GM18511 (cell line): ENCODE measurements at regions not wholly inside any gene's neighbourhood (a gene's known extent, or its start where the extent isn't known, plus 50 kb on each side); places are given as distances from the start of the nearest gene placed in this dataset.

Source experiments
- ATAC-seq: cut with Tn5 transposase; IDR thresholded peaks from one replicate; pipeline ENCODE4 v1.9.1; 2021; ENCODE audit warnings: mild to moderate bottlenecking, moderate library complexity; ENCODE audit not compliant: unreplicated experiment

DNA sequence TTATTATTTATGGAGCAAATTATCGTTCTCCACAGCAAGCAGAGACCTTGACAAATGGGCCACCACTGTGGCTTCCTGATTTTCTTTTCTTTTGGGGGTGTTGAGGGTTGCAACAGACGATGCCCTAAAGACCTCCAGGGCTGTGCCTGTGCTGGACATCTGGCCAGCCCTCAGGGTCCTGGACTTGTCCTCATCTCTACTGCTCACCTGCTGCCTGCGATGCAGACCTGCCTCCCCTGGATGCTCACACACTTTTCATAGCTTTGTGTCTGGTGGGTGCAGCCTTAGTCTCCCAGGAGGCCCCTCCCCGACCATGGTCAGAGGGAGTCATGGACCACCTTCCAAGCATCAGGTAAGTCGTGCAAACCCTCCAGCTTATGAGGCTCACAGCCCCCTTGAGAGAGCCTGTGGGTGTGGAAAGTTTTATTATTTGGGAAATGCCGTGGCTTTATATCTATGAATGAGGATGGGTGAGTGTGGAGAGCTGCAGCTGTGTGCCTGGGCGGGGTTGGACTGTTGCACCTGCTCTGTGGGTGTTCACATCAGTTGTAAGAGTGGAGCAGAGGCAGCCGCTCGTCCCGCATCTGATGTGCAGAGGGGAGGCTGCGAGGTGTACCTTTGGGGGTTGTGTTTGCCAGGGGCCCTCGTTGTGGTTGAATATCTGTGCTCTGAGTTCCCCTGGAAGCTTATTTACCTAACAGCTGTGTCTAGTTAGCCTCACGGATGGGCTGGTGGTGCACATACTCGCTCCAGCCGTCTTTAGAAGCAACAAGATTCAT is 126.3 kb upstream of the IRX4 start:
- ATAC-seq: no peak

- ATAC-seq: no peak
Measured at GRCh38 chr5:2007878-2008501, 125.3 kb upstream of the IRX4 start.

GRCh38 chr5:2007496-2007877 is 124.8 kb upstream of the IRX4 start:
- ATAC-seq: no peak

GRCh38 chr5:2006971-2007291 is 124.2 kb upstream of the IRX4 start:
- ATAC-seq: no peak

GRCh38 chr5:2006193-2006970 is 123.7 kb upstream of the IRX4 start:
- no peak for ATAC-seq

DNA sequence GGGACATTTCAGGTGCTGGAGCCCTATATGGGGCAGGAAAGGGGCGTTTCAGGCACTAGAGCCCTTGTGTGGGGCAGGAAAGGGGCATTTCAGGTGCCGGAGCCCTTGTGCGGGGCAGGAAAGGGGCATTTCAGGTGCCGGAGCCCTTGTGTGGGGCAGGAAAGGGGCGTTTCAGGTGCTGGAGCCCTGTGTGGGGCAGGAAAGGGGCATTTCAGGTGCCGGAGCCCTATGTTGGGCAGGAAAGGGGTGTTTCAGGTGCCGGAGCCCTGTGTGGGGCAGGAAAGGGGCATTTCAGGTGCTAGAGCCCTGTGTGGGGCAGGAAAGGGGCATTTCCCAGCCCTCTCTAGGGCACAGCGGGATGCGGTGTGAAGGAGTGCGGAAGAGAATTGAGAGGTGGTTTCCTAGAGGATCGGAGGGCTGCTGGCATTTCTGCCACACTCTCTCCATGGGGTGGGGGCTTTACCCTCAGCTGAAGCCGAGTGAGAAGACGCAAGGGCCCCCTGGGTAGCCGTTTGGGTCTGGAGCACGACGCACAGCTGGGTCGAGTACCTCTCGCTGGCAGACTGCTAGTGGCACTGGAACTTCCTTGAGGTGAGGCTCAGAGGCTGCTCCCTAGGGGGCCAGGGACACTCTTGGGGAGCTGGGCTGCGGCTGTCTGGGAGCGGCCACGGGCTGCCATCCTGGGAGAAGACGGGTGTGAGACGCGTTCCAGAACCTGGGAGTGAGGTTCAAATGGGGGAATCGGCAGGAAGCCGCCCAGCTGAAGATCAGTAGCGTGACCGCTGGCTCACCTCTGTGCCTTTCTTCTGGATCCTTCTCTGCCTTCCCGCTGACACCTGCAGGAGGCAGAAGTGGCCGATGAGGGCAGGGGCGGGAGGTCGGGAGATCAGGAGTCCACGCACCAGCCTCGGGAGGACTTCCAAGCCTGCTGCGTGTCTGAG is 122.6 kb upstream of the IRX4 start:
- ATAC-seq: no peak

DNA sequence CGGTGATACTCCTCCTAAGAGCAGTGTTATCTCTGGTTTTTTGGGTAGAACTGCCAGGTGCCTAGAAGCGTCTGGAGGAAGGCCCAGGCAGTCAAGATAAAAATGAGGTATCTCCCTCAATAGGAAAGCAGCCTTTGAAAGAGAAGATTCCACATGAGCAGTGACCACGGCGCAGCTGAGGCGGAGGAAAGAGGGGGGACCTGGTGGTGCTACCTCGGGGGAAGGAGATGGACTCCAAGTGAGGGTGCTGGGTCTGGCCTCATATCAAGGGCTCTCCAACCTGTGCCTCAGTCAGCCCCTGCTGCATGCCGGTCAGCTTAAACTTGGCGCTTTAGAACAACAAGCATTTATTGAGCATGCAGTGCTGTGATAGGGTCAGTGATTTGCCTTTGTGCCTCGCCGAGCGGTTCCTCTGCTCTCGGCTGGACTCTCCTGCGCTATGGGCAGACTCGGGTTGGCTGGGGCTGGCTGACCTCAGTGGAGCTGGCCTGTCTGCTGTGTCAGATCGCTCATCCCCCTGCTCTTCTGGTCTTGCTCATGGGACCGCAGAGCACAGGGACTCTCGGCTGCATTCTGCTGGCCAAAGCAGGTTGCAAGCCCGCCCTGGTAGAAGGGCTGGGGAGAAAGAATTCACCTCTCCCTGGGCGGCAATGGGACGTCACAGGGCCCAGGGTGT is 121.1 kb upstream of the IRX4 start:
- ATAC-seq: no peak

DNA sequence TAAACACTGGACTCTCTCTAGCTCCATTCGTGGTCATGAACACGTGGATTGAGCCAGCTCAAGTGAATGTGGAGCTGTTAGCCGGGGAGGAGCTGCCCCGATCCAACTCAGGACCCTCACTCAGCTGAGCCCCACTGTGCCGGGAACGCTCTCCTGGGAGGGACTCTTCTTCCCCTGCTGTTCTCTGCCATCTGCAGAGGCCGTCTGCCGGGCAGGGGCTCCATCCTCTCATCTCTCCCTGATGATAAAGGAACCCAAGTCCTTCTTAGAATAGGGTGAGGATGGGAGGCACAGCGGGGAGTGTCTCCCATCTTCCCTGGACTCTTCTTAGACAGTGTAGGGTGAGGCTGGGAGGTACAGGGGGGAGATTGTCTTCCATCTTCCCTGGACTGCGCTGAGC is 120.5 kb upstream of the IRX4 start:
- no peak for ATAC-seq

- ATAC-seq: no peak
Measured at GRCh38 chr5:2001300-2001699, 118.6 kb upstream of the IRX4 start.

DNA sequence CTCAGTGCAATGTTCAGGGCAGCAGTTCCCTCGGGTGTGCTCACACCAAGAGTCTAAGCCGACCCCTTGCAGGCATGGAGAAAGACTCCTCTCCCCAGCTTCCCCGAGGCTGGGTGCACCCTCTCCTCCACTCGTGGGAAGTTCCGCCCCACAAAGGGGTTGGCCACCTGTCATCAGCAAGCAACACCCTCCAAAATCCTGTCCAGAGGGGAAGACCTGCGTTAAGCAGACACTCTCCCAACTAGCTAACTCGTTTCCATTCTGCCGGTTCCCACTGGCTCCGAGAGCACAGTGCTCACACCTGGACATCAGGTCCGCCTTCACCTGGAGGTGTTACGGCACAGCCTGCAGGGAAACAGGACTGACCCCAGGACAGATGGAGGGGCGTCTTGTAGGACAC is 117.9 kb upstream of the IRX4 start:
- ATAC-seq: no peak

DNA sequence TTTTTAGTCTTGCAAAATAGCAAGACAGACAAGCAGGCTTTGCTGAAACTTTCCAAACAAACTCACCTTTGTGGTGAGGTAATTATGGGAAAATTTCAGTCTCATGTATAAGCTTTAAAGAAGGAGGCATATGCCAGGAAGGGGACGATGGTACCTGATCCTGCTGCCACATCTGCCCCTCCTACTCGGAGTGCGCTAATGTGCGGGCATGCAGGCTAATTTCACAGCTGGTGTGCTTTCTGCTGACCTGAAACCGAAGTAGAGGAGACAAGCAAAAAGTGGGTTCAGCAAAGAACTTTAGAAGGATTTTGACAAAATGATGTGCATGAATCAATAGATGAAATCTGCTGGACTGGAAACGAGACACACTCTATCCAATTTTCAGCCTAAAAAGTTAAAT is 117.1 kb upstream of the IRX4 start:
- ATAC-seq: no peak

GRCh38 chr5:1998716-1999317 is 116.1 kb upstream of the IRX4 start:
- no peak for ATAC-seq

DNA sequence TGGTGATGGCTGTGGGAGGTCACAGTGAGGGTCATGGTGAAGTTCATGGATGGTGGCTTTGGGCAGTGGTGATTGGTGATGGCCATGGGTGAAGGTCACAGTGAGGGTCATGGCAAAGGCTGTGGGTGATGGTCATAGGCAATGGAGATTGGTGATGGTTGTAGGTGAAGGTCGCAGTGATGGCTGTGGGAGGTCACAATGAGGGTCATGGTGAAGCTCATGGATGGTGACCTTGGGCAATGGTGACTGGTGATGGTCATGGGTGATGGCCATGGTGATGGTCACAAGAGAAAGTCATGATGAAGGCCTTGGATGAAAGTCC is 115.6 kb upstream of the IRX4 start:
- ATAC-seq: no peak

- no peak for ATAC-seq
Measured at GRCh38 chr5:1997640-1998347, 115.1 kb upstream of the IRX4 start.

DNA sequence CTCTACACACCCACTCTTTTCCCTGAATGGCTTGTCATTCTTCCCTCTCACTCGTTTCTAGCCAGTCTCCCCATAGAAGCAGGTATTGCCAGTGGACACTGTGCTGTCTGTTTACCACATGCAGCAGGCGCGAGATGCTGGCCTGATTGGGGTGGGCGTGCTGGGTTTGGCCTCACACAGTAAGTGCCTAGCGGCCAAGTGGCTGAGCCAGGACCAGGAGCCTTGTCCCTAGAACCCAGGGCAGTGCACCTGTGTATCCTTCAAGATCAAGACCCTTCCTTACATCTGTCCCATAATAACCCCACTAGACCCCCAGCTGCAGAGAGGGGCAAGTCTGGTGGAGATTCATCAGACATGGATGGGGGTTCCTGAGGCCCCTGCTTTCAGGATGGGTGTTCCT is 112.8 kb upstream of the IRX4 start:
- ATAC-seq: no peak

GRCh38 chr5:1987471-1987870 is 104.7 kb upstream of the IRX4 start:
- no peak for ATAC-seq

GRCh38 chr5:1985781-1986180 is 103.1 kb upstream of the IRX4 start:
- no peak for ATAC-seq

DNA sequence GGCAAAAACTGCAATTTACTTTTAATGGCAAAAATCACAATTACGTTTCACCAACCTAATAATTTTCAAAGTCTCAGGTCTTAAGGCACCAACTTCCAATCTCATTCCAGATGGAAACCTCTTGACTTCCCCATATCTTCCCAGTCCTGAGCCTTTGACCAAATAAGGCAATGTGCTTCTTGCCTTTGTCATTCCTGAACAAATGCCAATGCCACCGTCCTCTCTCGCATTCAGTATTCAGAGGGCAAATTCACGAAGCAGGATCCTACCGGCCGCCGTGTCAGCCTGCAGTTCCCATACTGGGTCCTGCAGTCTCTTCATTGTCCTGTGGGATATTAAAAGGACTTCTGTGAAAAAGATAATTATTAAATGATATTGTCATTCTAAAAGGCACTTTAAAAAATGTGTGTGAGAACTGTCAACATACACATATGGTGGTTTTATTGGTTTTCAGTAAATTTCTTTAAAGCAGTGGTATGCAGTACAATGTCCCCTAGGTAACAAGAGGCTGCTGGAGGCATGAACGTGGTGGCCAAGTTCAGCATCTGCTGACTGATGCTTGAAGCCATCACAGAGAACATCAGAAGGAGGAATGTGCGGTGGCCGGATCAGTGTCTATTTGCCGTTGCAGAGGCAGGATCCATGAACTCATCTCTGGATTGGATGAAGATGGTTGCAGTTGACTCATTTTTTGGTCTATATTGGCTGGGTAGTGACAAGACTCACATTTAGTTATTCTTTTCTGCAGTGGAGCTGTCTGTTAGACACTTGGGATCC is 101.4 kb upstream of the IRX4 start:
- ATAC-seq: no peak

- ATAC-seq: no peak
Measured at GRCh38 chr5:1983401-1983800, 100.7 kb upstream of the IRX4 start.
